Tibial artery (tissue), 4 donors: ENCODE measurements at regions not wholly inside any gene's neighbourhood (a gene's known extent, or its start where the extent isn't known, plus 50 kb on each side); places are given as distances from the start of the nearest gene placed in this dataset.
"Not testable (repeated sequence)": the region's sequence is repeated elsewhere in the genome, so short reads cannot be mapped to it uniquely, and the experiment has no call there.

Experiments
- DNase-seq, 2 donors: peaks; one replicate each; pipeline ENCODE4 v3.0.0-alpha.2; 2019
- H3K27ac ChIP-seq, 2 donors: fragments of 200-600 bp; sonication (generic) in 1 of 2; 1 replicate in 1 of 2; 2 replicates in 1 of 2; pipeline ENCODE4 v1.5.1; 2018 to 2019; ENCODE audit warnings: mild to moderate bottlenecking in 1 of 2
- H3K27me3 ChIP-seq, 2 donors: fragments of 200-600 bp; sonication (generic) in 1 of 2; one replicate each; pipeline versions ENCODE4 v1.5.1 to v1.6.0; 2016 to 2019
- H3K36me3 ChIP-seq, 3 donors: fragments of 200-600 bp; sonication (generic) in 2 of 3; one replicate each; pipeline ENCODE4 v1.5.1; 2016 to 2019; ENCODE audit warnings: mild to moderate bottlenecking in 2 of 3
- H3K4me1 ChIP-seq, 4 donors: fragments of 200-600 bp; sonication (generic) in 2 of 4; 1 replicate in 3 of 4; 2 replicates in 1 of 4; pipeline ENCODE4 v1.5.1; 2016 to 2019
- H3K4me3 ChIP-seq, 2 donors: fragments of 200-600 bp; sonication (generic) in 1 of 2; 1 replicate in 1 of 2; 2 replicates in 1 of 2; pipeline ENCODE4 v1.5.1; 2018 to 2019; ENCODE audit warnings: mild to moderate bottlenecking in 2 of 2
- H3K9me3 ChIP-seq, 3 donors: fragments of 200-600 bp; sonication (generic) in 1 of 3; one replicate each; pipeline ENCODE4 v1.5.1; 2016 to 2019
- CTCF ChIP-seq, 2 experiments: fragments of 200-600 bp in 1 of 2; fragments of 450-650 bp in 1 of 2; IDR thresholded peaks; one replicate each; pipeline ENCODE4 v1.5.1; 2017 to 2019; ENCODE audit warnings: antibody characterized with exemption in 2 of 2, mild to moderate bottlenecking in 1 of 2, moderate library complexity in 1 of 2
- intact Hi-C: fragments of 100-400 bp; cut with DNase I; formaldehyde crosslinking; loops from one replicate; pipeline ENCODE4 v1.15.0; 2023; ENCODE audit warnings: low total_unique reads

DNA sequence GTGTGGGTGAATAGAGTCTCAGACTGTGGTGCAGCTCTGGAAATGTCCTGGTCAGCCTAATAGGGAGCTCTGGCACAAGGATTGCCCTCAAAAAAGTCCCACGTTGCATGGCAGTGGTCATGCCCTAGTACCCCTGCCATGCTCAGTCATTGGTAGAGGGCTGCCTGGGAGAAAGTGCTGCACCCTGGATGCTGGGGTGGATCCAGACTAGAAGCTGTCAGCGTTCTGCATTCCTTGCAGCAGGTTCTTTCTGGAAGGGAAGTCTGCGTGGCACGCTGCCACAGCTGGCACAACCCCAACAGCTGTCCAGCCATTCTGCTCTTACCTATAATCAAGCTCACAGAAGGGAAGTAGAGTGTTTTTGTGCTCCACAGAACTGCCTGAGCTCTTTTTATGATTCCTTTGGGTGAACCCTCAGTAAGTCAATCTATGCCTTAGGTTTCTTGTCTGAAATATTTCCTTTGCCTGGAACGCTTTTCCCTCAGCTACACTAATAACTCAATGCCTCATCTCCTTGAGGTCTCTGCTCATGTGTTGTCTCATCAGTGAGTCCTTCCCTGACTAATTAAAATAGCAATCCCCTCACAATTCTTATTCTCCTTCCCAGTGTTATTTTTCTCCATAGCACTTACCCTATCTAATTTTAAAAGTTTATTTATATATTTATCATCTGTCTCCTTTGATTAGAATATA, 61.5 kb upstream of the JAK1 start:
- Histone ChIP-seq H3K27me3 (no peaks in the 10 kb centered on the region), H3K9me3 (no peaks in the 10 kb centered on the region), H3K27ac (no peak overlapping the region), H3K36me3 (peaks cover 0 to 7% (median 0%) of the 10 kb centered on the region in 3 donors), H3K4me3 (no peak overlapping the region), H3K4me1 (peaks cover 0 to 39% (median 29%) of the 10 kb centered on the region in 4 donors)
- DNase-seq, result peak in 1 of 2 donors; percentile 49
- no peak for TF ChIP-seq CTCF (IDR thresholded peaks at IDR 0.05)
- intact Hi-C loops, result no loop called here

DNA sequence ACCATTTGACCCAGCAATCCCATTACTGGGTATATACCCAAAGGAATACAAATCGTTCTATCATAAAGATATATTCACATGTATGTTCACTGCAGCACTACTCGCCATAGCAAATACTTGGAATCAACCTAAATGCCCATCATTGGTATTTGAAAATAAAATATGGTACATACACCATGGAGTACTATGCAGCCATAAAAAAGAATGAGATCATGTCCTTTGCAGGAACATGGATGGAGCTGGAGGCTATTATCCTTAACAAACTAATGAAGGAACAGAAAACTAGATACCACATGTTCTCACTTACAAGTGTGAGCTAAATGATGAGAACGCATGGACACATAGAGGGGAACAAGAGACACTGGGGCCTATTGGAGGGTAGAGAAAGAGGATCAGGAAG, 63.1 kb upstream of the JAK1 start:
- intact Hi-C loops, H3K27me3 ChIP-seq, DNase-seq, H3K9me3 ChIP-seq, H3K36me3 ChIP-seq, H3K27ac ChIP-seq, H3K4me3 ChIP-seq: not testable (repeated sequence)
- peaks cover 0 to 39% (median 30%) of the 10 kb centered on the region in 4 donors for H3K4me1 ChIP-seq

DNA sequence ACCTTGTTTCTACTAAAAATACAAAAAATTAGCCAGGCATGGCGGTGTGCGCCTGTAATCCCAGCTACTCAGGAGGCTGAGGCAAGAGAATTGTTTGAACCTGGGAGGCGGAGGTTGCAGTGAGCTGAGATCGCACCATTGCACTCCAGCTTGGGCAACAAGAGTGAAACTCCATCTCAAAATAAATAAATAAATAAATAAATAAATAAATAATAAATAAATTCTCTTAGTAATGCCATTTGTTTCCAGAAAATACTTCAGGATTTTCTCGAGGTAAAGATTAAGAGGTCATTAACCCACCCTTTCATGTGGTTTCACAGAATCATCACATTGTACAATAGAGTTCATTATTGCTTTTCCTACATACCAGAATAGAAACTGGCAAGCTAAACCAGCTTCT, 68.5 kb upstream of the JAK1 start:
- intact Hi-C loops, H3K4me3 ChIP-seq, H3K27ac ChIP-seq, DNase-seq, H3K4me1 ChIP-seq, H3K36me3 ChIP-seq, H3K27me3 ChIP-seq, H3K9me3 ChIP-seq: not testable (repeated sequence)

DNA sequence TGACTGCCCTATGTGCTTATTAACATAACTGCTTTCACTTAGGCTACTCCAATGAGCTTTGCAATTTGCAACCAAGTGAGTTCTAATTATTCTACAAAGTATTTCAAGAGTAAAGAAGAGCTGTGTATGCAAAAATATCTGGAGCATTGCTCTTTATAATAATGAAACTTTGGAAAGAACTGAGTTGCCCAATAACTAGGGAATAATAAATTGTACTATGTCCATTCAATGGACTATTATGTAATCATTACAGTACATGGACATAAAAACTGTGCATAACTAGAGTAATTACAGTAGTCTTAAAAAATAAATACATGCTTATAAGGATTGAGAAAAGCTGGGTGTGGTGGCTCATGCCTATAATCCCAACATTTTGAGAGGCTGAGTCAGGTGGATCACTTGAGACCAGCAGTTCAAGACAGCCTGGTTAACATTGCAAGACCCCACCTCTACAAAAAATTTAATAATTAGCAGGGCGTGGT, 70.3 kb upstream of the JAK1 start:
- H3K27ac ChIP-seq, result no peak overlapping the region
- peaks cover 0 to 12% (median 3%) of the 10 kb centered on the region in 4 donors for H3K4me1 ChIP-seq
- intact Hi-C loops, result no loop called here
- no peak for TF ChIP-seq CTCF (IDR thresholded peaks at IDR 0.05)
- H3K9me3 ChIP-seq, result no peaks in the 10 kb centered on the region
- H3K27me3 ChIP-seq, result no peaks in the 10 kb centered on the region
- H3K36me3 ChIP-seq, result peaks cover 0 to 9% (median 6%) of the 10 kb centered on the region in 3 donors
- no peak overlapping the region for H3K4me3 ChIP-seq
- no peak for DNase-seq

GRCh38 chr1:65039066-65039465, 72.7 kb upstream of the JAK1 start:
- H3K4me1 ChIP-seq, result peaks cover 0 to 9% (median 3%) of the 10 kb centered on the region in 4 donors
- DNase-seq, result no peak
- TF ChIP-seq CTCF (IDR thresholded peaks at IDR 0.05), result no peak
- H3K4me3 ChIP-seq, result no peak overlapping the region
- intact Hi-C loops, result no loop called here
- H3K9me3 ChIP-seq, result no peaks in the 10 kb centered on the region
- peaks cover 0 to 9% (median 6%) of the 10 kb centered on the region in 3 donors for H3K36me3 ChIP-seq
- no peaks in the 10 kb centered on the region for H3K27me3 ChIP-seq
- H3K27ac ChIP-seq, result no peak overlapping the region

- peaks cover 0 to 9% (median 6%) of the 10 kb centered on the region in 3 donors for H3K36me3 ChIP-seq
- TF ChIP-seq CTCF (IDR thresholded peaks at IDR 0.05), result no peak
- H3K27ac ChIP-seq, result no peak overlapping the region
- no peaks in the 10 kb centered on the region for H3K9me3 ChIP-seq
- H3K4me1 ChIP-seq, result peaks cover 0 to 9% (median 3%) of the 10 kb centered on the region in 4 donors
- no peaks in the 10 kb centered on the region for H3K27me3 ChIP-seq
- no peak for DNase-seq
- H3K4me3 ChIP-seq, result no peak overlapping the region
- intact Hi-C loops, result no loop called here
These were observed 73.2 kb upstream of the JAK1 start for GRCh38 chr1:65039508-65039907.
